ENCODE measurements at regions not wholly inside any gene's neighbourhood (a gene's known extent, or its start where the extent isn't known, plus 50 kb on each side); places are given as distances from the start of the nearest gene placed in this dataset.

DNA sequence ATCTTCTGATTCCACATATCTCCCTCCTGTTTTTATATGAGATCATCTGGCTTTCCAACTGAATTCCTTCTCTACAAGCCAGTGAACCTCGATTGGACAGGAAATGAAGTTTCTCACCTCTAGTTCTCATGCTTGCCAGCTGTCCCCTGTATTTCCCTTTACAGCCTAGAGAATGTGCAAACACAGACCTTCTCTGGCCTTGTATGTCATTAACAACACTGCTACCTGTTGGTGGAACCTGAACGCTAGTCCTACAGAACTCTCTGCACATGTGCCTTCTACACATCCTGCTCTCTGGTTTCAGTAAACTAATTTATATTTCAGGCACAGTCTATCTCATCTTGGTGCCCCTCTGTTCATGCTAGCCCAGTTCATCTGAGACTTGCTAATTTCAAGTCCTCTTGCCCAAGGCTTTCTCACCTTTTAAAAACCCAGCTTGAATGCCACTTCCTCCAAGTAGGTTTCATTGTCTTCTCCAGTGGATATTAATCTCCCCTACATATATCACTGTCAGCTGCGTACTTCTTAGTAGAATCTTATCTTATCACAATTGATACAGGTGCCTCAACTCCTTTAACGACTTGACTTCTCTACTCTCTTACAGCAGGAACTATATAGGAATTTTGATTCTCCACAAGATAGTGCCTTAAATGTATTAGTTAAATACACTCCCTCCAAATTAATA, 549.9 kb downstream of the PLPP3 start:
- WGBS, 2 donors, result 65 to 67% methylated on average over 4 of the region's 4 CpGs
- no peaks in the 10 kb centered on the region for H3K4me1 ChIP-seq

DNA sequence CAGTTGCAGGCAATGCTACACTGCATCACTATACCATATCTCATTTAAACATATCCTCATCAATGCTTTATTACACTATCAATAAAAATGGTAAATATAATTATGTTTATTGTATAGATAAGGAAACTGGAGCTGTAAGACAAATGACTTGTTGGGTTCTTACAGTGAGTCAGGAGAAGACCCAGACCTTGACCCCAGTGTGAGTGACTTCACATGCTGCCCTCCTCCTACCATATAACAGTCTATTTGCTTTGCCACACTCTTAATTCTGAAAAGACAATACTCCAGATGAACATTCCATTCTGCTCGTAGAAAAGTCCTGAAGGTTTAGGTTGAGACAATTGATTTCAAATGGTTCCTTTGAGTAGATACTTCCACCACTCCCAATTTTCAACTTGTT, 550.5 kb downstream of the PLPP3 start:
- Histone ChIP-seq H3K27me3 (no peaks in the 10 kb centered on the region), H3K9me3 (no peaks in the 10 kb centered on the region), H3K4me3 (no peak overlapping the region), H3K27ac (no peak overlapping the region), H3K4me1 (no peaks in the 10 kb centered on the region), H3K36me3 (ENCODE audit: low read depth, missing control alignments) (no peaks in the 10 kb centered on the region)
- WGBS, 2 donors, result 88 to 98% methylated on average over 1 of the region's 1 CpG
- DNase-seq, result no peak
- intact Hi-C loops (cut with DNase I; ENCODE audit: low total_unique reads), result no loop called here
- TF ChIP-seq, protein P1, sequence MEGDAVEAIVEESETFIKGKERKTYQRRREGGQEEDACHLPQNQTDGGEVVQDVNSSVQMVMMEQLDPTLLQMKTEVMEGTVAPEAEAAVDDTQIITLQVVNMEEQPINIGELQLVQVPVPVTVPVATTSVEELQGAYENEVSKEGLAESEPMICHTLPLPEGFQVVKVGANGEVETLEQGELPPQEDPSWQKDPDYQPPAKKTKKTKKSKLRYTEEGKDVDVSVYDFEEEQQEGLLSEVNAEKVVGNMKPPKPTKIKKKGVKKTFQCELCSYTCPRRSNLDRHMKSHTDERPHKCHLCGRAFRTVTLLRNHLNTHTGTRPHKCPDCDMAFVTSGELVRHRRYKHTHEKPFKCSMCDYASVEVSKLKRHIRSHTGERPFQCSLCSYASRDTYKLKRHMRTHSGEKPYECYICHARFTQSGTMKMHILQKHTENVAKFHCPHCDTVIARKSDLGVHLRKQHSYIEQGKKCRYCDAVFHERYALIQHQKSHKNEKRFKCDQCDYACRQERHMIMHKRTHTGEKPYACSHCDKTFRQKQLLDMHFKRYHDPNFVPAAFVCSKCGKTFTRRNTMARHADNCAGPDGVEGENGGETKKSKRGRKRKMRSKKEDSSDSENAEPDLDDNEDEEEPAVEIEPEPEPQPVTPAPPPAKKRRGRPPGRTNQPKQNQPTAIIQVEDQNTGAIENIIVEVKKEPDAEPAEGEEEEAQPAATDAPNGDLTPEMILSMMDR (IDR thresholded peaks at IDR 0.05), result no peak
- TF ChIP-seq POLR2A (IDR thresholded peaks at IDR 0.05), result no peak

More for the DNA sequence above, 549.9 kb downstream of the PLPP3 start:
- no peak for DNase-seq
- Histone ChIP-seq H3K27ac (no peak overlapping the region), H3K27me3 (no peaks in the 10 kb centered on the region), H3K9me3 (no peaks in the 10 kb centered on the region), H3K36me3 (ENCODE audit: low read depth, missing control alignments) (no peaks in the 10 kb centered on the region), H3K4me3 (no peak overlapping the region)
- TF ChIP-seq, protein P1 (IDR thresholded peaks at IDR 0.05), result no peak
- TF ChIP-seq POLR2A (IDR thresholded peaks at IDR 0.05), result no peak
- intact Hi-C loops (cut with DNase I; ENCODE audit: low total_unique reads), result no loop called here

DNA sequence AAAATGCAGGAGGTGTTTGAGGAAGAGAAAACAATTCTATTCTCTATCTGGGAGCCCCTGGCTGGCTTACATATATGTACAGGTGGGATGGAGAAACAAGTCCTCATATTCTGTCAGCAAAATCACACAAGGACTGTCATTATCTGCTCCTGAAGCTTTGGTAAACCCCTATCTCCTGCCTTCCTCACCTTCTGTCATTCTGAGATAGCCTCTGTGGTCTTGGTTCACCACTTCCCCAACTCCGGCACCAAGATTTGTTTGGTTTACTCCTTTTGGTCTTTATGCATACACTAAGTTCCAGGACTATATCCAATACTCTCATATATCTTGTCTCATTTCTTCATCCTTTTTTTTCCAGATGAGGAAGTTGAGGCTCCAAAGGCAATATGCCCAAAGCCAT, 551.1 kb downstream of the PLPP3 start:
- Histone ChIP-seq H3K4me1 (no peaks in the 10 kb centered on the region), H3K4me3 (no peak overlapping the region), H3K27ac (no peak overlapping the region), H3K36me3 (ENCODE audit: low read depth, missing control alignments) (no peaks in the 10 kb centered on the region), H3K27me3 (no peaks in the 10 kb centered on the region), H3K9me3 (no peaks in the 10 kb centered on the region)
- TF ChIP-seq, protein P1 (IDR thresholded peaks at IDR 0.05), result no peak
- TF ChIP-seq POLR2A (IDR thresholded peaks at IDR 0.05), result no peak
- DNase-seq, result no peak
- intact Hi-C loops (cut with DNase I; ENCODE audit: low total_unique reads), result no loop called here
- 89 to 90% methylated on average over 1 of the region's 1 CpG for WGBS, 2 donors

DNA sequence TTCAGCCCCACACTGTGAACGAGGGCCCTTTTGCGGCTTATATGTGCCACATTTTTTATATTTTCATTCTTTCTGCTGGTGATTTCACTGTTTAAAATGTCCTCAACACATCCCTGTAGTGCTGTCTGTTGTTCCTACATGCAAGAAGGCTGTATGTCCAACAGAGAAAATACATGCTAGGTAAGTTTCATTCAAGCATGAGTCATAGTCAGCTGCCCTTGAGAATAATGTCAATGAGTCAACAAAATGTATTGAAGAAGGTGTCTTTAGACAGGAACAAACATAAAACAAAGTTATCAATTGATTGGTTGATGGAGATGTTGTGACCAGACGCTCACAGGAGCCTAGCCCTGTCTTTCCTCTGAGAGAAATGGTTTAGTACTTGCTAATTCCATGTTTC, 553.4 kb downstream of the PLPP3 start:
- 95 to 96% methylated on average over 3 of the region's 3 CpGs for WGBS, 2 donors
- H3K4me1 ChIP-seq, result no peaks in the 10 kb centered on the region
- H3K4me3 ChIP-seq, result no peak overlapping the region
- no peaks in the 10 kb centered on the region for H3K36me3 ChIP-seq (ENCODE audit: low read depth, missing control alignments)
- H3K27me3 ChIP-seq, result no peaks in the 10 kb centered on the region
- no peaks in the 10 kb centered on the region for H3K9me3 ChIP-seq
- DNase-seq, result no peak
- intact Hi-C loops (cut with DNase I; ENCODE audit: low total_unique reads), result no loop called here
- no peak overlapping the region for H3K27ac ChIP-seq
- TF ChIP-seq POLR2A (IDR thresholded peaks at IDR 0.05), result no peak
- TF ChIP-seq, protein P1 (IDR thresholded peaks at IDR 0.05), result no peak

DNA sequence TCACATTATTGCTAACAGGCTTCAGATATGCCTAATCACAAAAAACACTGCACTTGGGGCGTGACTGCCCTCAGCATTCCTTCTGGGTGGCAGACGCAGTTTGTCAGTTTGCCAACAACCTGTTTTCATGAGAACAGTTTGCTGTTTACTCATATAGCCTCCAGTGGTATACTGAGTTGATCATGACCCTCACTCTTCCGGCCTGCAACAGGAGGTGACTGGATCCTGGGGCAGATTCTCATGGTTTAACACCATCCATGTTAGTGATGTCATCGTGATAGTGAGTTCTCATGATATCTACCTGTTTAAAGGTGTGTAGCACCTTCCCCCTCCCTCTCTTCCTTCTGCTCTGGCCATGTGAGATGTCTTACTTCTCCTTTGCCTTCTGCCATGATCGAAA, 555.2 kb downstream of the PLPP3 start:
- no peak for TF ChIP-seq POLR2A (IDR thresholded peaks at IDR 0.05)
- TF ChIP-seq, protein P1 (IDR thresholded peaks at IDR 0.05), result no peak
- Histone ChIP-seq H3K27me3 (no peaks in the 10 kb centered on the region), H3K27ac (no peak overlapping the region), H3K4me3 (no peak overlapping the region), H3K4me1 (no peaks in the 10 kb centered on the region), H3K9me3 (no peaks in the 10 kb centered on the region), H3K36me3 (ENCODE audit: low read depth, missing control alignments) (no peaks in the 10 kb centered on the region)
- intact Hi-C loops (cut with DNase I; ENCODE audit: low total_unique reads), result no loop called here
- no peak for DNase-seq
- WGBS, 2 donors, result 83 to 94% methylated on average over 5 of the region's 5 CpGs

All from testis (tissue), 2 donors.